Endothelial cell of umbilical vein (primary cell): ENCODE measurements at regions not wholly inside any gene's neighbourhood (a gene's known extent, or its start where the extent isn't known, plus 50 kb on each side); places are given as distances from the start of the nearest gene placed in this dataset.

Experiments used
- BruUV-seq: library from RNA; stranded (reverse); fragments of 400-500 nt; replicated peaks from 2 replicates; lab custom pipeline; 2021; lab: Mats Ljungman, UMichigan
- CTCF ChIA-PET: fragments of 300-600, 350-600 bp; sonication (Branson Sonifier 250); formaldehyde crosslinking; loops from one replicate; lab custom pipeline; 2021; ENCODE audit warnings: antibody characterized with exemption, inconsistent platforms; lab: Charles Lee
- POLR2A ChIA-PET: fragments of 300-600, 350-600 bp; sonication (Branson Sonifier 250); formaldehyde crosslinking; loops from one replicate; lab custom pipeline; 2021; ENCODE audit warnings: antibody characterized with exemption, inconsistent platforms; lab: Charles Lee
- DNase-seq: peaks from one replicate; pipeline ENCODE4 v3.0.0-alpha.2; 2011; ENCODE audit warnings: low read depth, low spot score
- FAIRE-seq: peaks from 2 replicates; lab custom pipeline; 2011; peaks lifted over from hg19 to GRCh38; lab: Jason Lieb, UNC
- H2AFZ ChIP-seq: 2 replicates; pipeline ENCODE4 v1.6.0; 2012; ENCODE audit warnings: low read depth, low read length, control low read depth, inconsistent platforms
- H3K27ac ChIP-seq: 2 replicates; pipeline ENCODE4 v1.5.1; 2011; ENCODE audit warnings: low read depth, mild to moderate bottlenecking, control low read depth, low read length, moderate library complexity; ENCODE audit not compliant: insufficient read depth
- H3K27me3 ChIP-seq, 2 experiments: 2 replicates each; pipeline versions ENCODE4 v1.6.0 to v1.6.1; 2011; ENCODE audit warnings: low read length in 2 of 2, mixed read lengths in 1 of 2; ENCODE audit not compliant: control insufficient read depth in 2 of 2, insufficient read depth in 2 of 2
- H3K36me3 ChIP-seq, 2 experiments: 2 replicates in 1 of 2; 3 replicates in 1 of 2; pipeline ENCODE4 v1.5.1; 2011; ENCODE audit warnings: low read length in 2 of 2, mild to moderate bottlenecking in 1 of 2, moderate library complexity in 1 of 2; ENCODE audit not compliant: control insufficient read depth in 2 of 2, insufficient read depth in 2 of 2; ENCODE audit errors: extremely low read depth in 1 of 2
- H3K4me1 ChIP-seq: 3 replicates; pipeline ENCODE4 v1.5.1; 2011; ENCODE audit warnings: mild to moderate bottlenecking, low read length; ENCODE audit not compliant: control insufficient read depth, insufficient read depth; ENCODE audit errors: extremely low read depth
- H3K4me2 ChIP-seq: 2 replicates; pipeline ENCODE4 v1.6.1; 2011; ENCODE audit warnings: low read length, control low read depth, mixed read lengths; ENCODE audit not compliant: insufficient read depth
- H3K4me3 ChIP-seq, 3 experiments: fragments of 200-600 bp in 1 of 3; sonication (generic), shearing (Covaris generic) in 1 of 3; replicated peaks in 1 of 3; 2 replicates each; pipeline ENCODE4 v1.5.1; 2011 to 2016; ENCODE audit warnings: control low read depth in 3 of 3, low read length in 3 of 3, mild to moderate bottlenecking in 2 of 3, inconsistent platforms in 1 of 3, low read depth in 1 of 3, moderate library complexity in 1 of 3; ENCODE audit not compliant: insufficient read depth in 1 of 3
- H3K79me2 ChIP-seq: 2 replicates; pipeline ENCODE4 v1.6.0; 2012; ENCODE audit warnings: low read length, inconsistent platforms; ENCODE audit not compliant: control insufficient read depth, insufficient read depth
- H3K9ac ChIP-seq: replicated peaks from 2 replicates; pipeline ENCODE3; 2011; ENCODE audit warnings: low read length, control low read depth; ENCODE audit not compliant: insufficient read depth; ENCODE audit errors: extremely low read depth
- H3K9me1 ChIP-seq: replicated peaks from 3 replicates; pipeline ENCODE4 v1.6.0; 2011; ENCODE audit warnings: mild to moderate bottlenecking, low read length; ENCODE audit not compliant: control insufficient read depth, insufficient read depth; ENCODE audit errors: extremely low read depth
- H3K9me3 ChIP-seq: replicated peaks from 2 replicates; pipeline ENCODE4 v1.5.1; 2012; ENCODE audit warnings: low read length, inconsistent platforms; ENCODE audit not compliant: control insufficient read depth, insufficient read depth
- H4K20me1 ChIP-seq: replicated peaks from 2 replicates; pipeline ENCODE3; 2011; ENCODE audit warnings: mild to moderate bottlenecking, low read length; ENCODE audit not compliant: control insufficient read depth, insufficient read depth; ENCODE audit errors: extremely low read depth
- FOS ChIP-seq: IDR thresholded peaks from 2 replicates; pipeline ENCODE4 v1.6.1; 2011; ENCODE audit warnings: mild to moderate bottlenecking, low read length, moderate library complexity, borderline replicate concordance; ENCODE audit not compliant: insufficient read depth
- GATA2 ChIP-seq: IDR thresholded peaks from 2 replicates; pipeline ENCODE4 v1.7.0; 2011; ENCODE audit warnings: low read depth, mild to moderate bottlenecking, moderate library complexity, mixed read lengths, low read length; ENCODE audit not compliant: insufficient read length, insufficient read depth
- MAX ChIP-seq: IDR thresholded peaks from 2 replicates; pipeline ENCODE4 v1.6.1; 2011; ENCODE audit not compliant: insufficient read depth, insufficient read length
- MYC ChIP-seq: IDR thresholded peaks from one replicate; pipeline ENCODE4 v1.6.1; 2011; ENCODE audit warnings: mild to moderate bottlenecking, low read depth, low read length
- POLR2A ChIP-seq: IDR thresholded peaks from 2 replicates; pipeline ENCODE4 v1.6.1; 2012; ENCODE audit warnings: low read depth, mild to moderate bottlenecking, control low read depth, low read length
- POLR2AphosphoS5 ChIP-seq: IDR thresholded peaks from 2 replicates; pipeline ENCODE4 v1.6.1; 2012; ENCODE audit warnings: low read depth, mild to moderate bottlenecking, control low read depth, low read length, moderate library complexity; ENCODE audit not compliant: insufficient read depth
- dilution Hi-C: fragments of 300-500 bp; cut with MboI; formaldehyde crosslinking; loops from one replicate; pipeline ENCODE4 v1.15.0; 2019; ENCODE audit warnings: low sequenced_read_pairs; ENCODE audit not compliant: extremely low pct_ligation_motif_present
- intact Hi-C: fragments of 100-400 bp; cut with micrococcal nuclease; formaldehyde crosslinking; loops from one replicate; pipeline ENCODE4 v1.10.0; 2022
- TF ChIP-seq, protein P1 (sequence below), 2 donors: IDR thresholded peaks; 1 replicate in 1 of 2; 2 replicates in 1 of 2; pipeline ENCODE4 v1.5.1; 2011; ENCODE audit warnings: low read length in 2 of 2, mild to moderate bottlenecking in 2 of 2, moderate library complexity in 2 of 2, control low read depth in 1 of 2, inconsistent platforms in 1 of 2, low read depth in 1 of 2; ENCODE audit not compliant: insufficient read depth in 1 of 2; ENCODE audit errors: extremely low read depth in 1 of 2

DNA sequence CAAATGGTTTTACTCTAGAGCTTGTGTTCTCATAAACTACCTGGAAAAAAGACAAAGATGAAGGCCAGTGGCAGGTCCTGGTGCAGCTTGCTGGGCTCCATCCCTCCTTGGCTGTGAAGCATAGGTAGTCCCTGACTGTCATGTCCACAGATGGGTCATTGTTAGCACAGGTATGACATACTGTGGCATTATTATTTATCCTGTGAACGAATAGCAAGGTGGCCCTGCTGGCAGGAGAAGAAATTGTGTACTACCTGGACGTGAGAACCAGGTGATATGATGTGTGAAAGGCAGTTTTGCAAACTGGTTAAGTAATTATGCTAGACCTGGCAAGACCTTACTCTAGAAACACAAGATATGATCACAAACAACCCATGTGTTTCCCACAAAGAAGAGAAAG lies 63.9 kb downstream of the CCDC71L start:
- no peaks in the 10 kb centered on the region for H3K9me3 ChIP-seq
- no peaks in the 10 kb centered on the region for H3K9me1 ChIP-seq
- H3K4me2 ChIP-seq: no peak overlapping the region
- no peak overlapping the region for H3K4me3 ChIP-seq
- no peaks in the 10 kb centered on the region for H3K79me2 ChIP-seq
- H3K27me3 ChIP-seq: no peaks in the 10 kb centered on the region
- H3K9ac ChIP-seq: no peak overlapping the region
- ChIA-PET CTCF (interaction anchor here (1.0 to 2.3 kb wide), 2 partner anchors 55 to 140 kb away, joined by 3 to 20 read pairs; no protein-coding TSS in a partner anchor), POLR2A (no interaction called here)
- intact Hi-C loops (loop anchor here (10.0 kb wide), 1 partner anchor 448 kb away; the partner anchor contains the start of gene PRKAR2B), dilution Hi-C loops (no loop called here)
- no TSS peak for BruUV-seq
- H3K36me3 ChIP-seq: no peaks in the 10 kb centered on the region
- peaks cover 3% of the 10 kb centered on the region for H3K4me1 ChIP-seq
- no peaks in the 10 kb centered on the region for H4K20me1 ChIP-seq
- DNase-seq: no peak
- no peak overlapping the region for H3K27ac ChIP-seq
- no peak overlapping the region for H2AFZ ChIP-seq
- TF ChIP-seq, protein P1, sequence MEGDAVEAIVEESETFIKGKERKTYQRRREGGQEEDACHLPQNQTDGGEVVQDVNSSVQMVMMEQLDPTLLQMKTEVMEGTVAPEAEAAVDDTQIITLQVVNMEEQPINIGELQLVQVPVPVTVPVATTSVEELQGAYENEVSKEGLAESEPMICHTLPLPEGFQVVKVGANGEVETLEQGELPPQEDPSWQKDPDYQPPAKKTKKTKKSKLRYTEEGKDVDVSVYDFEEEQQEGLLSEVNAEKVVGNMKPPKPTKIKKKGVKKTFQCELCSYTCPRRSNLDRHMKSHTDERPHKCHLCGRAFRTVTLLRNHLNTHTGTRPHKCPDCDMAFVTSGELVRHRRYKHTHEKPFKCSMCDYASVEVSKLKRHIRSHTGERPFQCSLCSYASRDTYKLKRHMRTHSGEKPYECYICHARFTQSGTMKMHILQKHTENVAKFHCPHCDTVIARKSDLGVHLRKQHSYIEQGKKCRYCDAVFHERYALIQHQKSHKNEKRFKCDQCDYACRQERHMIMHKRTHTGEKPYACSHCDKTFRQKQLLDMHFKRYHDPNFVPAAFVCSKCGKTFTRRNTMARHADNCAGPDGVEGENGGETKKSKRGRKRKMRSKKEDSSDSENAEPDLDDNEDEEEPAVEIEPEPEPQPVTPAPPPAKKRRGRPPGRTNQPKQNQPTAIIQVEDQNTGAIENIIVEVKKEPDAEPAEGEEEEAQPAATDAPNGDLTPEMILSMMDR (IDR thresholded peaks at IDR 0.05; ENCODE audit: extremely low read depth in 1 of 2, insufficient read depth in 1 of 2, low read depth in 1 of 2, low read length in 2 of 2): no peak
- no peak for TF ChIP-seq GATA2
- no peak for TF ChIP-seq POLR2AphosphoS5
- no peak for TF ChIP-seq FOS
- TF ChIP-seq POLR2A: no peak
- no peak for FAIRE-seq

DNA sequence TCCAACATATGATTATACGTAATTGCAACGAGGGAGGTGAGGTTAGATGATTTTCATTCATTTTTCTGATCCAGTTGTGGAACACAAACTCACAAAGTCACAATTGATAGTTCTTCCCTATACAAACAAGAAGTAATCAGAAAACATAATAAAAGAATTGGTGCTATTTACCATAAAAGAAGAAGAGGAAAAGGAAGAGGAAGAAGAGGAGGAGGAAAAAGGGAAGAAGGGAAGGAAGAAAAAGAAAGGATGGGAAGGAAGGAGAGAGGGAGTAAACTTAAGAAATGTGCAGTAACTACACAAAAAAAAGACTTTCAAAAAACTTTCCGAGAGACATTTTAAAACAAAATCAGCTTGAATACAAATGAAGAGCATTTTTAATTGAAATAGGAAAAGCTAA lies 65.0 kb downstream of the CCDC71L start:
- H3K27me3 ChIP-seq: no peaks in the 10 kb centered on the region
- H3K79me2 ChIP-seq: no peaks in the 10 kb centered on the region
- H4K20me1 ChIP-seq: no peaks in the 10 kb centered on the region
- H3K9me1 ChIP-seq: no peaks in the 10 kb centered on the region
- no peaks in the 10 kb centered on the region for H3K36me3 ChIP-seq
- no peak overlapping the region for H3K27ac ChIP-seq
- intact Hi-C loops (loop anchor here (10.0 kb wide), 1 partner anchor 449 kb away; the partner anchor contains the start of gene PRKAR2B), dilution Hi-C loops (no loop called here)
- no peak overlapping the region for H3K4me3 ChIP-seq
- FAIRE-seq (no peak), DNase-seq (no peak)
- BruUV-seq: no TSS peak
- H3K4me2 ChIP-seq: no peak overlapping the region
- H3K9me3 ChIP-seq: no peaks in the 10 kb centered on the region
- no peak overlapping the region for H3K9ac ChIP-seq
- H2AFZ ChIP-seq: no peak overlapping the region
- H3K4me1 ChIP-seq: peaks cover 12% of the 10 kb centered on the region
- ChIA-PET CTCF (interaction anchor here (0.9 to 1.0 kb wide), 2 partner anchors 140 to 141 kb away, joined by 3 read pairs; no protein-coding TSS in a partner anchor), POLR2A (no interaction called here)
- TF ChIP-seq MAX: no peak
- TF ChIP-seq MYC: no peak
- TF ChIP-seq POLR2A: no peak
